ENCODE measurements at regions not wholly inside any gene's neighbourhood (a gene's known extent, or its start where the extent isn't known, plus 50 kb on each side); places are given as distances from the start of the nearest gene placed in this dataset.

DNA sequence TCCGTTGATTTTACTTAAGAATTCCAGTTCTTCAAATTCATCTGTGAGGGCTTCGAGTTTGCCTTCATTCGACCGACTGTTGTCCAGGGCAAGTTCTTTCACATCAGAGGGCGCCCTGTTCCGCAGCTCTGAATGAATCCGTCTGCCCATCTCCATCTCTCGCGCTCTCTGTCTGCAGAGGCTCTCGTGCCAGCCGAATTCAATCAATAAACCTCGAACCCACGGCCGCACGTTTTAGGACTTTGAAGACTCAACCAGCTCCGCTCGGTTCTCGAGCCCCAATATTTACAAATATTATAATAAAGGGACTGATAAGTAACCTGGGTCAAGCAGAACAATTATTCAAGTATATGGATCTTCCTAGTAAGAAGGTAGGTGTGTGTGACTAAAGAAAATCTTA is 556.4 kb upstream of the SMIM31 start:
- no peak overlapping the region for H3K27ac Mint-ChIP-seq
- H3K4me3 Mint-ChIP-seq = no peak overlapping the region
- WGBS, 2 experiments (ENCODE audit: insufficient coverage in 1 of 2, insufficient read length in 1 of 2) = 96 to 100% methylated on average over 8 to 15 of the region's 18 CpGs
- H3K36me3 Mint-ChIP-seq (ENCODE audit: low read depth) = no peaks in the 10 kb centered on the region
- no peaks in the 10 kb centered on the region for H3K9me3 Mint-ChIP-seq
- Histone ChIP-seq H3K4me1 (ENCODE audit: control insufficient read depth, insufficient read depth, low read length) (no peaks in the 10 kb centered on the region), H3K27me3 (ENCODE audit: control insufficient read depth, insufficient read depth, low read length, poor library complexity, severe bottlenecking) (no peaks in the 10 kb centered on the region), H3K4me3 (ENCODE audit: low read length) (no peak overlapping the region), H3K9me3 (ENCODE audit: control insufficient read depth, low read length) (no peaks in the 10 kb centered on the region), H3K36me3 (ENCODE audit: control insufficient read depth, insufficient read depth, low read length) (no peaks in the 10 kb centered on the region), H3K9ac (ENCODE audit: extremely low read depth, low read length, poor library complexity, severe bottlenecking) (no peak overlapping the region), H3K27ac (ENCODE audit: low read depth, low read length) (no peak overlapping the region)
- DNase-seq = no peak
- no peaks in the 10 kb centered on the region for H3K4me1 Mint-ChIP-seq
- TF ChIP-seq, protein P1, sequence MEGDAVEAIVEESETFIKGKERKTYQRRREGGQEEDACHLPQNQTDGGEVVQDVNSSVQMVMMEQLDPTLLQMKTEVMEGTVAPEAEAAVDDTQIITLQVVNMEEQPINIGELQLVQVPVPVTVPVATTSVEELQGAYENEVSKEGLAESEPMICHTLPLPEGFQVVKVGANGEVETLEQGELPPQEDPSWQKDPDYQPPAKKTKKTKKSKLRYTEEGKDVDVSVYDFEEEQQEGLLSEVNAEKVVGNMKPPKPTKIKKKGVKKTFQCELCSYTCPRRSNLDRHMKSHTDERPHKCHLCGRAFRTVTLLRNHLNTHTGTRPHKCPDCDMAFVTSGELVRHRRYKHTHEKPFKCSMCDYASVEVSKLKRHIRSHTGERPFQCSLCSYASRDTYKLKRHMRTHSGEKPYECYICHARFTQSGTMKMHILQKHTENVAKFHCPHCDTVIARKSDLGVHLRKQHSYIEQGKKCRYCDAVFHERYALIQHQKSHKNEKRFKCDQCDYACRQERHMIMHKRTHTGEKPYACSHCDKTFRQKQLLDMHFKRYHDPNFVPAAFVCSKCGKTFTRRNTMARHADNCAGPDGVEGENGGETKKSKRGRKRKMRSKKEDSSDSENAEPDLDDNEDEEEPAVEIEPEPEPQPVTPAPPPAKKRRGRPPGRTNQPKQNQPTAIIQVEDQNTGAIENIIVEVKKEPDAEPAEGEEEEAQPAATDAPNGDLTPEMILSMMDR (conservative IDR thresholded peaks at IDR 0.05) = no peak
- no peaks in the 10 kb centered on the region for H3K27me3 Mint-ChIP-seq (ENCODE audit: insufficient read depth)

DNA sequence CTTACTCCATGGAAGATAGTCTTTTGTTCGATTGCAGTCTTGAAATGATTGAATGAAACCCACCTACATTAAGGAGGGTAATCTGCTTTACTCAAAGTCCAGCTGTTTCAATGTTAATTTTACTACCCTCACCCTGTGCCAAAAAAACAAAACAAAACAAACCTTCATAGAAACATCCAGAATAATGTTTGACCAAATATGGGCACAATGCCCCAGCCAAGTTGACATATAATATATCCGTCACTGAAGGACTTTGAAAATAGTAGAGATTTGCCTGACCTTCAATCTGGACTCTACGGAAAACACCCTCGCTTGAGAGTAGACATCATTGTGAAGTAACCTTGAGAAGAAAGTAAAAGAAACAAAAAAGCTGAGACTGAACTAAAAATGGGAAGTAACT is 550.5 kb upstream of the SMIM31 start:
- H3K36me3 Mint-ChIP-seq (ENCODE audit: low read depth) = no peaks in the 10 kb centered on the region
- Histone ChIP-seq H3K9me3 (ENCODE audit: control insufficient read depth, low read length) (no peaks in the 10 kb centered on the region), H3K27me3 (ENCODE audit: control insufficient read depth, insufficient read depth, low read length, poor library complexity, severe bottlenecking) (no peaks in the 10 kb centered on the region), H3K27ac (ENCODE audit: low read depth, low read length) (no peak overlapping the region), H3K9ac (ENCODE audit: extremely low read depth, low read length, poor library complexity, severe bottlenecking) (no peak overlapping the region), H3K4me1 (ENCODE audit: control insufficient read depth, insufficient read depth, low read length) (no peaks in the 10 kb centered on the region), H3K36me3 (ENCODE audit: control insufficient read depth, insufficient read depth, low read length) (no peaks in the 10 kb centered on the region), H3K4me3 (ENCODE audit: low read length) (no peak overlapping the region)
- no peaks in the 10 kb centered on the region for H3K27me3 Mint-ChIP-seq (ENCODE audit: insufficient read depth)
- H3K4me3 Mint-ChIP-seq = no peak overlapping the region
- no peak for DNase-seq
- H3K27ac Mint-ChIP-seq = peak overlapping the region; percentile 33
- H3K9me3 Mint-ChIP-seq = no peaks in the 10 kb centered on the region
- TF ChIP-seq, protein P1 (conservative IDR thresholded peaks at IDR 0.05) = no peak
- WGBS, 2 experiments (ENCODE audit: insufficient coverage in 1 of 2, insufficient read length in 1 of 2) = 92 to 95% methylated on average over 3 to 4 of the region's 4 CpGs
- H3K4me1 Mint-ChIP-seq = peaks cover 8% of the 10 kb centered on the region

DNA sequence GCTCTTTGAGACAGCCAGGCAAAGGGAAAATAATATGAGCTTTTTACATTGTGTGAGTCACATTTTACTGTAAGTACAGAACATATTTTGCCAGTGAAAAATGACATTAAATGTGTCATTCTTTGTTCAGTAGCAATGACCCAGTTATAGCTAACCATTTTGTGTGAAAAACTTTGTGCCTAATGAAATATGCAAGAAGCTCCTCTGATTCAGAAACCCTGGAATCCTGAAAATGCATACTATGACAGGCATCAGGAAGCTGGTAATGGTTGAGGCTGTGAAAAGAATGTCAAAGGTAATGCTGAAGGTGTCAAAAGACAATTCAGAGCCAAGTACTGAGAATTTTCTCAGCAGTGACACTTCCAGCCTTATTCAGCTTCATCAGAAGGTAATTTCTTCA is 549.5 kb upstream of the SMIM31 start:
- no peaks in the 10 kb centered on the region for H3K36me3 Mint-ChIP-seq (ENCODE audit: low read depth)
- no peaks in the 10 kb centered on the region for H3K36me3 ChIP-seq (ENCODE audit: control insufficient read depth, insufficient read depth, low read length)
- no peaks in the 10 kb centered on the region for H3K27me3 ChIP-seq (ENCODE audit: control insufficient read depth, insufficient read depth, low read length, poor library complexity, severe bottlenecking)
- H3K4me1 ChIP-seq (ENCODE audit: control insufficient read depth, insufficient read depth, low read length) = no peaks in the 10 kb centered on the region
- no peaks in the 10 kb centered on the region for H3K27me3 Mint-ChIP-seq (ENCODE audit: insufficient read depth)
- no peaks in the 10 kb centered on the region for H3K9me3 Mint-ChIP-seq
- peak overlapping the region; percentile 46 for H3K27ac Mint-ChIP-seq
- H3K9me3 ChIP-seq (ENCODE audit: control insufficient read depth, low read length) = no peaks in the 10 kb centered on the region
- no peak overlapping the region for H3K4me3 Mint-ChIP-seq
- TF ChIP-seq, protein P1 (conservative IDR thresholded peaks at IDR 0.05) = no peak
- H3K4me3 ChIP-seq (ENCODE audit: low read length) = no peak overlapping the region
- peak; percentile 48 for DNase-seq
- peak overlapping the region; percentile 32 for H3K27ac ChIP-seq (ENCODE audit: low read depth, low read length)
- peaks cover 8% of the 10 kb centered on the region for H3K4me1 Mint-ChIP-seq
- H3K9ac ChIP-seq (ENCODE audit: extremely low read depth, low read length, poor library complexity, severe bottlenecking) = no peak overlapping the region
